Activated CD4-positive, CD25-positive, alpha-beta regulatory T cell treated with anti-CD3 and anti-CD28 coated beads, Interleukin-2, amount 50 U/mL, for 24 hours (primary cell): ENCODE measurements at regions not wholly inside any gene's neighbourhood (a gene's known extent, or its start where the extent isn't known, plus 50 kb on each side); places are given as distances from the start of the nearest gene placed in this dataset.

Source experiments
- ATAC-seq, 2 donors: fragments of 150-1000 bp; cut with Tn5 transposase; one replicate each; pipeline ENCODE4 v1.10.0; 2021; ENCODE audit warnings: mild to moderate bottlenecking in 1 of 2, moderate library complexity in 1 of 2

DNA sequence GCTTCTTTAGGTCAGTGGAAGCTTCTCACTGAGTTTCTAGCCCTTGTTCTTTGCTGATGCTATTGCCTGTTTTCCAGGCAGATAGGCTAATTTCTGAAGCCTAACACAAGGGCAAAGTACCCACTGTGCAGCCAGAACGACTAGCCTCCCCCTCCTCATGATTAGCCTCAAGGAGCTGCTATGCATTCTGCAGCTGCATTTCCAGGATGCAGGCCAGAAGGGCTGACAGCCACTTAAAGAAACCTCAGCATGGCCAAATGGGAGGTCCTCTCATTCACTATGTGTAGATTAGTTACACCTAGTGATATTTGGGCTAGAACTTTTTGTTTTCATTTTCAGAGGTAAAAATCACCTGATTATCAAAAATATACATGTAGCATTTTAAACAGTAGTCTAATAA, 216.0 kb downstream of the RAD51AP2 start:
- ATAC-seq: no peak

- ATAC-seq: no peak
Observed at GRCh38 chr2:17301437-17301836, 216.8 kb downstream of the RAD51AP2 start.

DNA sequence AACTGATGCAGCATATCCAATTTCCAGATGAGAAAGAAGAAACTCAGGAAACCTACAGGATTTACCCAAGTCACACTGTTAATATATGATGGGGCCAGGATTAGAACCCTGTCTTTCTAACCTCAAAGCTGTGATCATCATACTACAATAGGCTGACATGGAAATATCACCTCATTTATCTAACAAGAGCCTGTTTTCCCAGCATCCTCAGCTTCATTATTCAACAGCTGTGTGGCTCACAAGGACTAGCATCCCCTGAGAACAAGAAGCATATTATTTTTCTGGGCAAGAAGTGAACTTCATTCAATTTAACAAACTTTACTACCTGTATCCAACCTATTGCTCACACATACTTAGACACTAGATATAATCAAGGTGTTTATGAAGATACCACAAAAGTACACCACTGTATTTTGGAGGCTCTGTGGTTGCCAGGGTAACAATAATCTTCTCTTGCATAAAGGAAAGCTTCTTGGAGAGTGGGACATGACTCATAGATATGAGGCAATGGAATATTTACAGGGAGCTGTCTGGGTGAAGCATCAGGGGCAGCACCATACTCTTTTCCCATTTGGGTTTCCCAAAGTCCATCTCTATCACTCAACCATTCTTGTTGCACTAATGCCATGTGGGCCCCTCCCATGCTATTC, 218.2 kb downstream of the RAD51AP2 start:
- ATAC-seq: no peak

DNA sequence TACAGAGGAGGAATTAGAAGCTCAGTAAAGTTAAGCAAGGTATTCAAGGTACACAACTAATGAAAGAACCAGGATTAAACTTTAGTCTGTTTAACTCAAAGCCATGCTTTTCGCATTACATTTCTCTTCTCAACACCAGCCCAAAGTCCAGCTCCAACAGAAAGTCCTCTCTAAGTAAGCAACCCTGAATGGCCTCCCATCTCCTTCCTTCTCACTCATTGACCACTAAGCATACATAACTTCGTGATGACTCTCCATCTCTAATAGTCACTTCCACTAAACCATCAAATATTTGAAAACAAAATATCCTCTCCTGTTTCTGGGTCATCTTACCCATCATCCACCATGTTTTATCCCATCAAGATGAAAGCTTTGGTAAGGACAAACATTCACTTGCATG, 219.8 kb downstream of the RAD51AP2 start:
- no peak for ATAC-seq

DNA sequence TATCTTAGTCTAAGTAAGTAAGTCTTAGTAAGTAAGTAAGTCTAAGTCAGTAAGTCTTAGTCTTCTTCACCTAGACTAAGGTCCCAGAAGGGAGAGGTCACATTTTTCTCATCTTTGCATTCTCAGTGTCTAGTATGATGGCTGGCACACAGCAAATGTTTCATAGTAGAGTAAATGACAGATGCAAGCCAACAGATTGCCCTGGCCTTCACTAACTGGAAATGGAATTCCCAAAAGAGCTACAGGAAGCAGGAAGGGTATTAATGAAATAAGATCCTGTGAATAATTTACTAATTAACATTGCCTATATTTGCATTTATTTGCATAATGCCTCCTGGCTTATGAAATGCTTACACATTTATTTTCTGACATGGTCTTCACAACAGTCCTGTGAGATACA, 221.6 kb downstream of the RAD51AP2 start:
- no peak for ATAC-seq

GRCh38 chr2:17289669-17290068, 228.6 kb downstream of the RAD51AP2 start:
- no peak for ATAC-seq

GRCh38 chr2:17287183-17287582, 231.1 kb downstream of the RAD51AP2 start:
- no peak for ATAC-seq

DNA sequence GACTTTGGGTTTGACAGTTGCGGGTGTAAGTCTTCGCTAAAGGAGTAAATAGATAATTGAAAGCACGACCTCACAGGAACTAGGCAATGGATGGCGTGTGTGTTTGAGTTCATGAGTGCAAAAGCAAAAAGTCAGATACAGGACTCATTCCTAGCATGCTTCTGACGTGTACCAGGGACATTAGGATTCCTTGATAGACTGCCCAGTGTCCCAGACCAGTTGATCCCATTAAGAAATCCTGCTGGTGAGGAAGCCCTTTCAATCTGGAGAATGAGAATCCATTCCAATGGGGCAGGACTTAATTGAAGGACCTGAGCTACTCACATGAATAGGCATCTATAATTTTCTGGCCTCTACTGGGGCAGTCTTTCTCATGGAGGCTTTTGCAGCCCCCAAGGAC, 235.4 kb downstream of the RAD51AP2 start:
- no peak for ATAC-seq

- no peak for ATAC-seq
Observed at GRCh38 chr2:17282245-17282644, 236.0 kb downstream of the RAD51AP2 start.

DNA sequence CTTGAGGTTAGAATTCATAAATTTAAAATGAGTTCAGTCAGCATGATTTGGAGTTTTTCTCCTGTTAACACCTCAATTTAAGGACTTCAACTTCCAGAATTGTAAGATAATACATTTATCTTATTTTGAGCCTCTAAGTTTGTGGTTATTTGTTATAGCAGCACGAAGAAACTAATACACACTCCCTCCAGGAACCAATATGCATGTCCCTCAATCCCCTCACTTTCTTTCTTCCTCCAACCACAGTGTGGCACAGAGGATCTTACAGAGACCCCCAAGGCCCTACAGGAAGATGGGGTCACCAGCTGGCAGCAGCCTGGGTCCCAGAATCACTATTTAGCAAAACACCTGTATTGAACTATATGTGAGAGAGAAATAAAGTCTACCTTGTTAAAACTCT, 242.0 kb downstream of the RAD51AP2 start:
- ATAC-seq: no peak

DNA sequence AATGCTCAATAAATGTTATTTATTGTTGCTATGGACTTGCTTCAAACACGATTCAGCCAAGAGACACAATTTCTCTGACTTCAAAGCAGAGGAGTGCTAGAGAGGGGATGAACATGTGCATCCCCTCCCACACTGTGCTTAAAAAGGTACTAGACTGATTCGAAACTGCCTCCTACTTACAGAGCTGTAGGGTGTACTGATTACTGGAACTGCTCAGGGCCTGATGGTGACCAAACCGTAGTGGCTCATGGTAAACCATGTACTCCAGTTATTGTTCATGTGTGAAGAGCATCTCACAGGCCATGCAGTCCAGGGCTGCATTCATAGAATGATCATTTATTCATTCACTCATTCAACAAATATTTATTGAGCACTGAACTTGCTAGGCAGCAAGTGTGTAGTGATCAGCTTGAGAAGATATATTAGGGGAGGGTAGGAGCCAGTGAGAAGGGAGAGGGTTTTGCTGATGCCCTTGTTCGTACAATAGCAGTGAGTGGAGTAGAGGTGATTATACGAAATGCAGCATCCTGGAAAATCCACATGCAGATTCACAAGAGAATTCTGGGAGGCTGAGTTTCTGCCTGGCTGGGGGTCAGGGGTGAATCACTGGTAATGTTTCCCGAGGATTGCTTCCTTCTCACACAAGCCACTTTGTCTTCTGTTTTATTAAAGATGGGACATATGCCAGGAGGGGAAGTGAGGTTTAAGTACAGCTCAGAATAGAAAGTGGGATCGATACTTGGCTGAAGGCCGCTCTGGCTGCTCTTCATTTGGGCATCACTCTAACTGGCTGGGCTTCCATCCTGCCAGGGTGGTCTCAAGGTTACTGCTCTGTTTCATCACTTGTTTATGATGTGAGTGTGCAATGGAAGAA, 245.4 kb downstream of the RAD51AP2 start:
- ATAC-seq: no peak

GRCh38 chr2:17272170-17272569, 246.1 kb downstream of the RAD51AP2 start:
- ATAC-seq: no peak

DNA sequence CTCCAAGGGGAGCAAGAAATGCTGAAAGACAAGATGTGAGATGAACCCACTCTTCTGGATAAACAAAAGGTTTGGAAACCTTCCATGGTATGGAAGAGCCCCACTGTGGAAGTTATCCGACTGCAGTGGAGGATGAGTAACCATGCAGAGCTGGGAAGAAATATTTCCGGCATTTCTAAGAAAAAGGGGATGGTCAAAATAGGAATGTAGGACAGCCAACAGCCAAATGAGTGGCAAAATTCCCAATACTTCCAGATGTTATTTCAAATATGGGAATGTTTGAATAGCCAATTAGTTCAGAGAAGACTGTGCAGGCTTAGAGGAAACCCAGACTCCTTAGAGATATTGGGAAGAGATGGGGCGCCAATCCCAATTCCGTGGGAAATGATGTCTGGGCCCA, 246.8 kb downstream of the RAD51AP2 start:
- no peak for ATAC-seq

GRCh38 chr2:17270894-17271293, 247.3 kb downstream of the RAD51AP2 start:
- no peak for ATAC-seq

DNA sequence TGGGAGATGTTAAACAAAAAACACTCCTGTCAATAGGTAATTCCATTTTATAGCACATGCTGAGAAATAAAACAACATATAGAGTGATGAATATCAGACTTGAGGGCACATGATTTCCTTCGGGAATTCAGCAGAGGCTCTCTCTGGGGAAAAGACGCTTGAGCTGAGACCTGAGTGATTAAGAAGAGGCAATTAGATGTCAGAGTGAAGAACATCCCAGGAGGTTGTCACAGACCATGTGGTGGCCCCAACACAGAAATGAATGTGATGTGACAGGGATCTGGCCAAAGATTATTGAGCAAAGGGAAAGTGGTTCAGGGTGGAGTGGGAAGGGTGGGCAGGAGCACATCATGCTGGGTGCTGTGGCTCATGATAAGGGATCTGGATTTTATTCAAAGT, 254.7 kb downstream of the RAD51AP2 start:
- no peak for ATAC-seq

- ATAC-seq: no peak
Observed at GRCh38 chr2:17262854-17263569, 255.2 kb downstream of the RAD51AP2 start.

GRCh38 chr2:17259613-17260012, 258.6 kb downstream of the RAD51AP2 start:
- ATAC-seq: no peak

- ATAC-seq: no peak
Observed at GRCh38 chr2:17258861-17259260, 259.4 kb downstream of the RAD51AP2 start.

GRCh38 chr2:17257189-17257909, 260.9 kb downstream of the RAD51AP2 start:
- no peak for ATAC-seq

- ATAC-seq: no peak
Observed at GRCh38 chr2:17255071-17255470, 263.2 kb downstream of the RAD51AP2 start.

DNA sequence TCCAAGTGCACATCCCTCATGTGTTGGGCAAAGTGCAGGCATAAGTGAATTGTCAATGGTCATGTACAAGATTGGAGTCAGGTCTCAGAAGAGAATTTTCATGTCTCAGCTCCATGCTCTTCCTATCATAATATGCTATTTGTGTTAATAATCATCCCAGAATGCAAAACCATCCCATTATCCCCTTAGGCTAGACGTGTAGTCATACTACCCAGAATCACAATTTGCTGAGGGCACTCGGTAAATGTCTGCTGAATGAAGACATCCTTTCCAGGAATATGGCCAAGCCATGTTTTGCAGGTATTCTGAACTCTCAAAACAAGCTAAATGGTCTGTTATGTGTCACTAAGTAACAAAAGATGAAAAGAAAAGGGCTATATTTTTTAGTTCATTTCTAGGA, 263.8 kb downstream of the RAD51AP2 start:
- ATAC-seq: no peak

- ATAC-seq: no peak
Observed at GRCh38 chr2:17252258-17252657, 266.0 kb downstream of the RAD51AP2 start.

GRCh38 chr2:17251171-17251570, 267.1 kb downstream of the RAD51AP2 start:
- no peak for ATAC-seq
